Gastrocnemius medialis (tissue), 4 donors: ENCODE measurements at regions not wholly inside any gene's neighbourhood (a gene's known extent, or its start where the extent isn't known, plus 50 kb on each side); places are given as distances from the start of the nearest gene placed in this dataset.

Experiments
- ATAC-seq, 2 donors: fragments of 150-250 bp; one replicate each; pipeline ENCODE4 v1.9.1; 2016
- DNase-seq, 2 donors: peaks; one replicate each; pipeline ENCODE4 v3.0.0-alpha.2; 2019
- H3K27ac ChIP-seq, 4 donors: fragments of 200-600 bp; sonication (generic); 1 replicate in 1 of 4; 2 replicates in 3 of 4; pipeline ENCODE4 v1.5.1; 2016 to 2018; ENCODE audit warnings: mild to moderate bottlenecking in 2 of 4, moderate library complexity in 1 of 4
- H3K27me3 ChIP-seq, 3 donors: fragments of 200-600 bp; sonication (generic) in 2 of 3; 1 replicate in 1 of 3; 2 replicates in 2 of 3; pipeline versions ENCODE4 v1.5.1 to v1.6.0; 2016 to 2019; ENCODE audit warnings: mild to moderate bottlenecking in 1 of 3, moderate library complexity in 1 of 3
- H3K36me3 ChIP-seq, 2 donors: fragments of 200-600 bp; sonication (generic) in 1 of 2; one replicate each; pipeline ENCODE4 v1.5.1; 2017 to 2018
- H3K4me1 ChIP-seq, 2 donors: fragments of 200-600 bp; sonication (generic) in 1 of 2; one replicate each; pipeline ENCODE4 v1.5.1; 2016 to 2017; ENCODE audit warnings: mild to moderate bottlenecking in 2 of 2
- H3K4me3 ChIP-seq, 4 donors: fragments of 200-600 bp; sonication (generic) in 3 of 4; 1 replicate in 1 of 4; 2 replicates in 3 of 4; pipeline ENCODE4 v1.5.1; 2016 to 2019; ENCODE audit warnings: mild to moderate bottlenecking in 2 of 4
- H3K9me3 ChIP-seq, 3 donors: fragments of 200-600 bp; sonication (generic) in 2 of 3; 1 replicate in 1 of 3; 2 replicates in 2 of 3; pipeline ENCODE4 v1.5.1; 2016 to 2019
- POLR2A ChIP-seq, 2 donors: fragments of 450-650 bp; IDR thresholded peaks; one replicate each; pipeline ENCODE4 v1.6.1; 2017; ENCODE audit warnings: antibody characterized with exemption in 2 of 2, mild to moderate bottlenecking in 2 of 2, moderate library complexity in 2 of 2
- in situ Hi-C, 4 donors: fragments of 200-750 bp; cut with MboI; loops; one replicate each; pipeline versions ENCODE4 v1.15.0 to v1.8.0; 2017; ENCODE audit warnings: low sequenced_read_pairs in 4 of 4
- intact Hi-C: fragments of 100-400 bp; cut with DNase I; formaldehyde crosslinking; loops from one replicate; pipeline ENCODE4 v1.15.1; 2023; ENCODE audit warnings: low total_unique reads
- TF ChIP-seq, protein P1 (sequence below), 5 experiments: fragments of 450-650 bp in 3 of 5; fragments of 200-600 bp in 2 of 5; sonication (generic) in 2 of 5; IDR thresholded peaks in 4 of 5; conservative IDR thresholded peaks in 1 of 5; 1 replicate in 4 of 5; 2 replicates in 1 of 5; pipeline ENCODE4 v1.5.1; 2016 to 2019; ENCODE audit warnings: antibody characterized with exemption in 5 of 5, mild to moderate bottlenecking in 3 of 5, moderate library complexity in 3 of 5

DNA sequence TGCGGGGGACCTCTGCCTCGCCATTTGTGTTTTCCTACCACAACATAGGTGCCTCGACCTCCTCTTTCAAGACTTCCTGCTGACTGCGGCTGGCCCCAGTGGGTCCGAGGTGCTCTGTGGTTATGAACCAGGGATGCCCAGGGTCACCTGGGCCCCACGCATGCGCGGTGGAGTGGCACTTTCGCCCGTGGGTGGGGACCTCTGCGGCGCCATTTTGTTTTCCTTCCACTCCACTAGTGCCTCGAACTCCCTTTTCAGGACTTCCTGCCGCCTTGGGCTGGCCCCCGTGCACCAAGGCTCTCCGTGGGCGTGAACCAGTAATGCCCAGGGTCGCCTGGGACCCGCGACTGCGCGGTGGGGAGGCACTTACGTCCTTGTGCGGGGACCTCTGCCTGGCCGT lies 351.6 kb downstream of the ALG10 start:
- no peaks in the 10 kb centered on the region for H3K27me3 ChIP-seq
- intact Hi-C loops: no loop called here
- H3K4me3 ChIP-seq: no peak overlapping the region
- in situ Hi-C loops: no loop called here
- H3K4me1 ChIP-seq: no peaks in the 10 kb centered on the region
- no peaks in the 10 kb centered on the region for H3K36me3 ChIP-seq
- H3K27ac ChIP-seq: no peak overlapping the region
- TF ChIP-seq POLR2A (IDR thresholded peaks at IDR 0.05): no peak
- TF ChIP-seq, protein P1, sequence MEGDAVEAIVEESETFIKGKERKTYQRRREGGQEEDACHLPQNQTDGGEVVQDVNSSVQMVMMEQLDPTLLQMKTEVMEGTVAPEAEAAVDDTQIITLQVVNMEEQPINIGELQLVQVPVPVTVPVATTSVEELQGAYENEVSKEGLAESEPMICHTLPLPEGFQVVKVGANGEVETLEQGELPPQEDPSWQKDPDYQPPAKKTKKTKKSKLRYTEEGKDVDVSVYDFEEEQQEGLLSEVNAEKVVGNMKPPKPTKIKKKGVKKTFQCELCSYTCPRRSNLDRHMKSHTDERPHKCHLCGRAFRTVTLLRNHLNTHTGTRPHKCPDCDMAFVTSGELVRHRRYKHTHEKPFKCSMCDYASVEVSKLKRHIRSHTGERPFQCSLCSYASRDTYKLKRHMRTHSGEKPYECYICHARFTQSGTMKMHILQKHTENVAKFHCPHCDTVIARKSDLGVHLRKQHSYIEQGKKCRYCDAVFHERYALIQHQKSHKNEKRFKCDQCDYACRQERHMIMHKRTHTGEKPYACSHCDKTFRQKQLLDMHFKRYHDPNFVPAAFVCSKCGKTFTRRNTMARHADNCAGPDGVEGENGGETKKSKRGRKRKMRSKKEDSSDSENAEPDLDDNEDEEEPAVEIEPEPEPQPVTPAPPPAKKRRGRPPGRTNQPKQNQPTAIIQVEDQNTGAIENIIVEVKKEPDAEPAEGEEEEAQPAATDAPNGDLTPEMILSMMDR (IDR thresholded peaks at IDR 0.05 in 4 of 5, conservative IDR thresholded peaks at IDR 0.05 in 1 of 5): no peak
- H3K9me3 ChIP-seq: no peaks in the 10 kb centered on the region
- DNase-seq (no peak), ATAC-seq (no peak)

DNA sequence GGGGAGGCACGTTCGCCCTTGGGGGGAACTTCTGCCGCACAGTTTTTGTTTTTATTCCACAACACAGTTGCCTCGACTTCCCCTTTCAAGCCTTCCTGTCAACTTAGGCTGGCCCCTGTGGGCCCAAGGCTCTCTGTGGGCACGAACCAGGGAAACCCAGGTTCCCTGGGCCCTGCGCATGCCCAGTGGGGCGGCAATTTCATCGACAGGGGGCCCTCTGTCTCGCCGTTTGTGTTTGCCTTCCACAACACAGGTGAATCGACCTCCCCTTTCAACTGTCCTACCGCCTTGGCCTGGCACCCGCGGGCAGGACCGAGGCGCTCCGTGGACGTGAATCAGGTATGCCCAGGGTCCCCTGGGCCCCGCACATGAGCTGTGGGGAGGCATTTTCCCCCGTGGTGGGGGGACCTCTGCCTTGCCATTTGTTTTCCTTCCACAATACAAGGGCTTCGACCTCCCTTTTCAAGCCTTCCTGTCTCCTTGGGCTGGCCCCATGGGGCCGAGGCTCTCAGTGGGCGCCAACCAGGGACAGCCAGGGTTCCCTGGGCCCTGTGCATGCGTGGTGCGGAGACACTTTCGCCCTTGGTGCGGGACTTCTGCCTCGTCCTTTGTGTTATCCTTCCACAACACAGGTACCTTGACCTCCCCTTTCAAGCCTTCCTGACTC lies 354.0 kb downstream of the ALG10 start:
- intact Hi-C loops (no loop called here), in situ Hi-C loops (no loop called here)
- TF ChIP-seq, protein P1 (IDR thresholded peaks at IDR 0.05 in 4 of 5, conservative IDR thresholded peaks at IDR 0.05 in 1 of 5): no peak
- no peak for TF ChIP-seq POLR2A (IDR thresholded peaks at IDR 0.05)
- Histone ChIP-seq H3K36me3 (no peaks in the 10 kb centered on the region), H3K9me3 (no peaks in the 10 kb centered on the region), H3K4me3 (no peak overlapping the region), H3K27ac (no peak overlapping the region), H3K27me3 (no peaks in the 10 kb centered on the region), H3K4me1 (no peaks in the 10 kb centered on the region)
- ATAC-seq (no peak), DNase-seq (no peak)

DNA sequence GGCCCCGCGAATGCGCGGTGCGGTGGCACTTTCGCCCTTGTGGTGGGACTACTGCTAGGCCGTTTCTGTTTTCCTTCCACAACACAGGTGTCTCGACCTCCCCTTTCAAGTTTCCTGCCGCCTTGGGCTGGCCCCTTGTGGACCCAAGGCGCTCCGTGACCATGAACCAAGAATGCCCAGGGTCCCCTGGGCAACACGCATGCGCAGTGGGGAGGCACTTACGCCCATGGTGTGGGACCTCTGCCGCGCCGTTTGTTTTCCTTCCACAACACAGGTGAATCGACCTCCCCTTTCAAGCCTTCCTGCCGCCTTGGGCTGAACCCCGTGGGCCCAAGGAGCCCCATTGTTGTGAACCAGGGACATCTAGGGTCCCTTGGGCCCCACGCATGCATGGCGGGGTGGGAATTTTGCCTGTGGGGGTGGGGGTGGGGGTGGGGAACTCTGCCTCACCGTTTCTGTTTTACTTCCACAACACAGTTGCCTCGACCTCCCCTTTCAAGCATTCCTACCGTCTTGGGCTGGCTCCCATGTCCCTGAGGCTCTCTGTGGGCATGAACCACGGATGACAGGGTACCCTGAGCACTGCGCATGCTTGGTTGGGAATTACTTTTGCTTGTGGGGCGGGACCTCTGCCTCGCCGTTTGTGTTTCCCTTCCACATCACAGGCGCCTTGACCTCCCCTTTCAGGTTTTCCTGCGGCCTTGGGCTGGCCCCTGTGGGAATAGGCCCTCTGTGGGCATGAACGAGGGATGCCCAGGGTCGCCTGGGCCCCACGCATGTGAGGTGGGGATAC lies 355.1 kb downstream of the ALG10 start:
- DNase-seq (no peak), ATAC-seq (no peak)
- Histone ChIP-seq H3K4me3 (no peak overlapping the region), H3K9me3 (no peaks in the 10 kb centered on the region), H3K27me3 (no peaks in the 10 kb centered on the region), H3K27ac (no peak overlapping the region), H3K36me3 (no peaks in the 10 kb centered on the region), H3K4me1 (no peaks in the 10 kb centered on the region)
- intact Hi-C loops: no loop called here
- in situ Hi-C loops: no loop called here
- no peak for TF ChIP-seq POLR2A (IDR thresholded peaks at IDR 0.05)
- TF ChIP-seq, protein P1 (IDR thresholded peaks at IDR 0.05 in 4 of 5, conservative IDR thresholded peaks at IDR 0.05 in 1 of 5): no peak

DNA sequence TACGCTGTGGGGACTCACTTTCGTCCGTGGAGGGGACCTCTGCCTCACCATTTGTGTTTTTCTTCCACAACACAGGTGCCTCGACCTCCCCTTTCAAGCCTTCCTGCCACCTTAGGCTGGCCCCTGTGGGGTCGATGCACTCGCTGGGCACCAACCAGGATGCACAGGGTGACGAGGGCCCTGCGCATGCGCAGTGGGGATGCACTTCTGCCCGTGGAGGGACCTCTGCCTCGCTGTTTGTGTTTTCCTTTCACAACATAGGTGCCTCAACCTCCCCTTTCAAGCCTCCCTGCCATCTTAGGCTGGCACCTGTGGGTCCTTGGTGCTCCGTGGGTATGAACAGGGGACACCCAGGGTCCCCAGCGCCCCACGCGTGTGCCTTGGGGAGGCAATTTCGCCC lies 356.8 kb downstream of the ALG10 start:
- intact Hi-C loops (no loop called here), in situ Hi-C loops (no loop called here)
- no peak for ATAC-seq
- Histone ChIP-seq H3K27me3 (no peaks in the 10 kb centered on the region), H3K27ac (no peak overlapping the region), H3K4me1 (no peaks in the 10 kb centered on the region), H3K9me3 (no peaks in the 10 kb centered on the region), H3K4me3 (no peak overlapping the region), H3K36me3 (no peaks in the 10 kb centered on the region)
- DNase-seq: no peak
- no peak for TF ChIP-seq POLR2A (IDR thresholded peaks at IDR 0.05)
- TF ChIP-seq, protein P1 (IDR thresholded peaks at IDR 0.05 in 4 of 5, conservative IDR thresholded peaks at IDR 0.05 in 1 of 5): no peak
